Trophoblast cell (in vitro differentiated cells and primary cell): ENCODE measurements at regions not wholly inside any gene's neighbourhood (a gene's known extent, or its start where the extent isn't known, plus 50 kb on each side); places are given as distances from the start of the nearest gene placed in this dataset.
"Not testable (repeated sequence)": the region's sequence is repeated elsewhere in the genome, so short reads cannot be mapped to it uniquely, and the experiment has no call there.

Experiments
- DNase-seq, 2 donors: peaks; one replicate each; pipeline ENCODE4 v3.0.0-alpha.2; 2016
- H2AFZ ChIP-seq: 2 replicates; pipeline ENCODE4 v1.6.1; 2013; ENCODE audit warnings: low read length, moderate library complexity, mild to moderate bottlenecking; ENCODE audit not compliant: insufficient read depth, poor library complexity
- H2AK5ac ChIP-seq: 2 replicates; pipeline ENCODE4 v1.6.1; 2013; ENCODE audit warnings: mild to moderate bottlenecking, low read length
- H2BK120ac ChIP-seq: 2 replicates; pipeline ENCODE4 v1.6.1; 2013; ENCODE audit warnings: low read length, mild to moderate bottlenecking, moderate library complexity; ENCODE audit not compliant: insufficient read depth, poor library complexity
- H2BK12ac ChIP-seq: 2 replicates; pipeline ENCODE4 v1.6.1; 2013; ENCODE audit warnings: mild to moderate bottlenecking, low read length, moderate library complexity
- H2BK5ac ChIP-seq: 2 replicates; pipeline ENCODE4 v1.6.1; 2013; ENCODE audit warnings: low read length, low read depth, moderate library complexity, mild to moderate bottlenecking; ENCODE audit not compliant: poor library complexity
- H3K14ac ChIP-seq: 2 replicates; pipeline ENCODE4 v1.6.1; 2013; ENCODE audit warnings: mild to moderate bottlenecking, low read length
- H3K18ac ChIP-seq: 2 replicates; pipeline ENCODE4 v1.6.1; 2013; ENCODE audit warnings: mild to moderate bottlenecking, low read length
- H3K23ac ChIP-seq: 2 replicates; pipeline ENCODE4 v1.6.1; 2013; ENCODE audit warnings: low read length
- H3K27ac ChIP-seq: 2 replicates; pipeline ENCODE4 v1.5.1; 2013; ENCODE audit warnings: low read depth, mild to moderate bottlenecking, inconsistent platforms, low read length, moderate library complexity
- H3K27me3 ChIP-seq: 2 replicates; pipeline ENCODE4 v1.6.1; 2013; ENCODE audit warnings: inconsistent platforms, mild to moderate bottlenecking, low read length, moderate library complexity; ENCODE audit not compliant: insufficient read depth
- H3K36me3 ChIP-seq, 2 experiments: 1 replicate in 1 of 2; 2 replicates in 1 of 2; pipeline ENCODE4 v1.6.1; 2013; ENCODE audit warnings: low read length in 2 of 2, mild to moderate bottlenecking in 2 of 2, moderate library complexity in 1 of 2; ENCODE audit not compliant: insufficient read depth in 2 of 2, control insufficient read depth in 1 of 2
- H3K4ac ChIP-seq: 2 replicates; pipeline ENCODE4 v1.6.1; 2013; ENCODE audit warnings: low read depth, mild to moderate bottlenecking, low read length, moderate library complexity
- H3K4me1 ChIP-seq, 2 experiments: 1 replicate in 1 of 2; 2 replicates in 1 of 2; pipeline ENCODE4 v1.6.1; 2013; ENCODE audit warnings: low read length in 2 of 2, mild to moderate bottlenecking in 2 of 2, moderate library complexity in 1 of 2; ENCODE audit not compliant: insufficient read depth in 2 of 2, control insufficient read depth in 1 of 2
- H3K4me2 ChIP-seq: 2 replicates; pipeline ENCODE4 v1.6.1; 2013; ENCODE audit warnings: inconsistent platforms, mild to moderate bottlenecking, low read length, moderate library complexity
- H3K4me3 ChIP-seq: 2 replicates; pipeline ENCODE4 v1.5.1; 2013; ENCODE audit warnings: mild to moderate bottlenecking, low read depth, low read length, inconsistent platforms
- H3K79me1 ChIP-seq: one replicate; pipeline ENCODE4 v1.6.1; 2013; ENCODE audit warnings: low read length
- H3K79me2 ChIP-seq: 2 replicates; pipeline ENCODE4 v1.6.1; 2013; ENCODE audit warnings: low read length, mild to moderate bottlenecking; ENCODE audit not compliant: control insufficient read depth, insufficient read depth, poor library complexity
- H3K9ac ChIP-seq: 2 replicates; pipeline ENCODE4 v1.6.1; 2013; ENCODE audit warnings: mild to moderate bottlenecking, low read length
- H3K9me3 ChIP-seq: 2 replicates; pipeline ENCODE4 v1.6.1; 2013; ENCODE audit warnings: low read depth, mild to moderate bottlenecking, control low read depth, inconsistent platforms, low read length; ENCODE audit not compliant: insufficient read depth
- H4K12ac ChIP-seq: 2 replicates; pipeline ENCODE4 v1.6.1; 2013; ENCODE audit warnings: low read depth, mild to moderate bottlenecking, low read length, moderate library complexity
- H4K8ac ChIP-seq: 2 replicates; pipeline ENCODE4 v1.6.1; 2013; ENCODE audit warnings: low read depth, mild to moderate bottlenecking, low read length, moderate library complexity
- H4K91ac ChIP-seq: one replicate; pipeline ENCODE4 v1.6.1; 2013; ENCODE audit warnings: low read depth, mild to moderate bottlenecking, low read length, moderate library complexity
- WGBS: extraction: QIAGEN DNeasy Blood & Tissue Kit; methylation state at CpG from one replicate; pipeline ENCODE4 v1.1.7; 2013; ENCODE audit warnings: missing lambda C conversion rate; ENCODE audit not compliant: insufficient read length, insufficient coverage; ENCODE audit errors: extremely low coverage; 5-methylcytosine and 5-hydroxymethylcytosine counted together

DNA sequence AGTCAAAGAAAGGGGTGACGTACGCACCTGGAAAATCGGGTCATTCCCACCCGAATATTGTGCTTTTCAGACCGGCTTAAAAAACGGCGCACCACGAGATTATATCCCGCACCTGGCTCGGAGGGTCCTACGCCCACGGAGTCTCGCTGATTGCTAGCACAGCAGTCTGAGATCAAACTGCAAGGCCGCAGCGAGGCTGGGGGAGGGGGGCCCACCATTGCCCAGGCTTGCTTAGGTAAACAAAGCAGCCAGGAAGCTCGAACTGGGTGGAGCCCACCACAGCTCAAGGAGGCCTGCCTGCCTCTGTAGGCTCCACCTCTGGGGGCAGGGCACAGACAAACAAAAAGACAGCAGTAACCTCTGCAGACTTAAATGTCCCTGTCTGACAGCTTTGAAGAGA, 117.0 kb upstream of the PTBP2 start:
- not testable (repeated sequence) for H3K27ac ChIP-seq, H3K23ac ChIP-seq, H2BK5ac ChIP-seq, H3K27me3 ChIP-seq, H2BK12ac ChIP-seq, H3K4ac ChIP-seq, H3K36me3 ChIP-seq, H4K8ac ChIP-seq, H4K12ac ChIP-seq, H3K14ac ChIP-seq, H2BK120ac ChIP-seq, H3K18ac ChIP-seq, H3K4me2 ChIP-seq, DNase-seq, H2AK5ac ChIP-seq, H2AFZ ChIP-seq, H3K9ac ChIP-seq, H3K4me1 ChIP-seq, H3K9me3 ChIP-seq, H4K91ac ChIP-seq, H3K79me2 ChIP-seq, H3K79me1 ChIP-seq, H3K4me3 ChIP-seq
- WGBS, result no CpG with 5 or more reads among the region's 16 CpGs

DNA sequence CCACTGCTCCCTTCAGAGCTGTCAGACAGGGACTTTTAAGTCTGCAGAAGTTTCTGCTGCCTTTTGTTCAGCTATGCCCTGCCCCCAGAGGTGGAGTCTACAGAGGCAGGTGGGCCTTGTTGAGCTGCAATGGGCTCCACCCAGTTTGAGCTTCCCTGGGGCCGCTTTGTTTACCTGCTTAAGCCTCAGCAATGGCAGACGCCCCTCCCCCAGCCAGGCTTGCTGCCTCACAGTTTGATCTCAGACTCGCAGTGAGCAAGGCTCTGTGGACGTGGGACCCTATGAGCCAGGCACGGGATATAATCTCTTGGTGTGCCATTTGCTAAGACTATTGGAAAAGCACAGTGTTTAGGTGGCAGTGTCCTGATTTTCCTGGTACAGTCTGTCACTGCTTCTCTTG, 104.2 kb upstream of the PTBP2 start:
- H4K12ac ChIP-seq, H4K8ac ChIP-seq, H2AK5ac ChIP-seq, H3K4ac ChIP-seq, H3K27me3 ChIP-seq, H4K91ac ChIP-seq, H3K14ac ChIP-seq, H3K79me2 ChIP-seq, H3K4me2 ChIP-seq, H3K9ac ChIP-seq, H2BK120ac ChIP-seq, H2BK5ac ChIP-seq, H3K23ac ChIP-seq, H3K9me3 ChIP-seq, H3K79me1 ChIP-seq, H3K27ac ChIP-seq, DNase-seq, H2BK12ac ChIP-seq, H3K4me1 ChIP-seq, H3K36me3 ChIP-seq, H2AFZ ChIP-seq, H3K4me3 ChIP-seq, H3K18ac ChIP-seq: not testable (repeated sequence)
- WGBS, result no CpG with 5 or more reads among the region's 5 CpGs

DNA sequence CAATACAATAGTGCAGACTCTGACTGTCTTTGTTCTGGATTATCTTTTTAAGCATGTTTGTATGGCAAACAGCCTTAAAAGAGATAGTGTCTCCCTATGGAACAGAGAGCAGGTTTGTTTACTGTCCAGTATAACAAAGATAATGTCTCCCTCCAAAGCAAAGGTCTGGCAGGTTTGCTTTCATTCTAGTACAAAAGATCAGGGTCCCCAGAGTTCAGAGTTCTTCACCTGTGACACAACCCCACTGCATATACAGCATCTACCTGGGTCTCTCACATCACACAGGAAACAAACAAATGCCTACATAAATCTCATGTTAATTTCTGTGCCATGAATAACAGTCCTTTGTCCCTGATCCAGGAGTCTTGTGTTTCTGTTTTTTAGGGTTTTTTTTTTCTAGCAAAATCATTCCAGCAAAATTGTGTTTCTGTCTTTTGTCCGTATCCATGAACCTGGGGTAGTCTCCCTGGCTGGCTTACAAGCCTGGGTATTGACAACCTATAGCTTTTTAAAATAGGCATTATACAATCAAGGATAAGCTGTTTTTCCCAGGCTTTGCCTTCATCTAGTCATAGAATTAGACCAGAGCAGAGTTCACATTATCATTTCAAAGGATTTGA, 89.4 kb upstream of the PTBP2 start:
- WGBS, result no CpG with 5 or more reads among the region's 1 CpG
- H4K8ac ChIP-seq, result no peak overlapping the region
- H2AFZ ChIP-seq, result no peak overlapping the region
- H2BK120ac ChIP-seq, result no peak overlapping the region
- no peak for DNase-seq
- H3K23ac ChIP-seq, result no peak overlapping the region
- H3K14ac ChIP-seq, result no peak overlapping the region
- no peak overlapping the region for H3K27ac ChIP-seq
- no peaks in the 10 kb centered on the region for H3K9me3 ChIP-seq
- no peaks in the 10 kb centered on the region for H3K79me1 ChIP-seq
- H2AK5ac ChIP-seq, result no peak overlapping the region
- H3K4ac ChIP-seq, result no peak overlapping the region
- no peak overlapping the region for H3K18ac ChIP-seq
- no peaks in the 10 kb centered on the region for H3K4me1 ChIP-seq
- H4K91ac ChIP-seq, result no peak overlapping the region
- H3K79me2 ChIP-seq, result no peaks in the 10 kb centered on the region
- H3K9ac ChIP-seq, result no peak overlapping the region
- no peak overlapping the region for H2BK5ac ChIP-seq
- no peak overlapping the region for H2BK12ac ChIP-seq
- H3K4me2 ChIP-seq, result no peak overlapping the region
- H4K12ac ChIP-seq, result no peak overlapping the region
- no peaks in the 10 kb centered on the region for H3K27me3 ChIP-seq
- H3K36me3 ChIP-seq, result no peaks in the 10 kb centered on the region
- no peak overlapping the region for H3K4me3 ChIP-seq

DNA sequence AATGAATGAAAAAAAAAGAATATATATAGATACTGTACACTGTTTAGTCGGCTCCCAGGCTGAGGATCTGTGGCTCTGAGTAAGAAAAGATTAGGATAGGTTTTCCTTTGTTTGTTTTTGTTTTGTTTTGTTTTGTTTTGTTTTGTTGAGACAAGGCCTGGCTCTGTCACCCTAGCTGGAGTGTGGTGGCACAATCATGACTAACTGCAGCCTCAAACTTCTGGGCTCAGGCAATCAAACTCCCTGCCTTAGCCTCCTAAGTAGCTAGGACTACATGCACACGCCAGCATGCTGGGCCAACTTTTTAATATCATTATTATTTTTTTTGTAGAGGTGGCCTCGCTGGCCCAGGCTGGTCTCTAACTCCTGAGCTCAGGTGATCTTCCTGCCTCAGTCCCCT, 87.9 kb upstream of the PTBP2 start:
- Histone ChIP-seq H4K12ac (no peak overlapping the region), H4K91ac (no peak overlapping the region), H2BK12ac (no peak overlapping the region), H3K4me3 (no peak overlapping the region), H2BK5ac (no peak overlapping the region), H2BK120ac (no peak overlapping the region), H3K23ac (no peak overlapping the region), H3K27me3 (no peaks in the 10 kb centered on the region), H3K79me2 (no peaks in the 10 kb centered on the region), H4K8ac (no peak overlapping the region), H3K36me3 (no peaks in the 10 kb centered on the region), H2AFZ (no peak overlapping the region), H3K79me1 (no peaks in the 10 kb centered on the region), H3K9me3 (no peaks in the 10 kb centered on the region), H3K9ac (no peak overlapping the region), H3K4me2 (no peak overlapping the region), H2AK5ac (no peak overlapping the region), H3K4ac (no peak overlapping the region), H3K14ac (no peak overlapping the region), H3K18ac (no peak overlapping the region), H3K4me1 (no peaks in the 10 kb centered on the region), H3K27ac (no peak overlapping the region)
- DNase-seq, result no peak
- WGBS, result no CpG with 5 or more reads among the region's 3 CpGs
